ENCODE measurements at regions not wholly inside any gene's neighbourhood (a gene's known extent, or its start where the extent isn't known, plus 50 kb on each side); places are given as distances from the start of the nearest gene placed in this dataset.

DNA sequence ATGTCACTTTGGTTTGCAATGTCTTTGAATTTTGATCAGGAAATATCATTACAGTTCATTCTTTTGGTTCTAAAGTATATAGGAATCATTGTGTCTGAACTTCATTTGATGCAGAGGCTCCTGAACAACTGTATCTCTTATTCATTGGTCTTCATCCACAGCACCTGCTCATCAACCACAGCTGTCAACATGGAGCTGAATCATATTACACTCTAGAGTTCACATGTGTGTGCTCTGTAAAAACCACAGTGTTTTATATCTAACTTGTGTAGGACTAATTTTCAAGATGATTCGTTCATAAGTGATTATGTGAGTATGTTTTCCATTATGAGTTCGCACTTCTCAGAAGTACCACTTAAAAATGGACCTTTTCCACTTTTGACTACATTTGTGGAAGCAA, 643.3 kb upstream of the FAM241A start:
- H3K9ac ChIP-seq (ENCODE audit: low read length): no peak overlapping the region
- H3K27me3 ChIP-seq (ENCODE audit: control insufficient read depth in 1 of 2, insufficient read depth in 2 of 2, low read length in 2 of 2): no peaks in the 10 kb centered on the region
- no peaks in the 10 kb centered on the region for H3K36me3 ChIP-seq (ENCODE audit: insufficient read depth, low read length)
- H3K9me3 ChIP-seq (ENCODE audit: low read length): no peaks in the 10 kb centered on the region
- no peaks in the 10 kb centered on the region for H3K4me1 ChIP-seq (ENCODE audit: insufficient read depth, low read length)
- no peak overlapping the region for H3K4me3 ChIP-seq (ENCODE audit: low read depth in 1 of 2, low read length in 2 of 2)
- no peak overlapping the region for H3K27ac ChIP-seq (ENCODE audit: low read depth, low read length)

DNA sequence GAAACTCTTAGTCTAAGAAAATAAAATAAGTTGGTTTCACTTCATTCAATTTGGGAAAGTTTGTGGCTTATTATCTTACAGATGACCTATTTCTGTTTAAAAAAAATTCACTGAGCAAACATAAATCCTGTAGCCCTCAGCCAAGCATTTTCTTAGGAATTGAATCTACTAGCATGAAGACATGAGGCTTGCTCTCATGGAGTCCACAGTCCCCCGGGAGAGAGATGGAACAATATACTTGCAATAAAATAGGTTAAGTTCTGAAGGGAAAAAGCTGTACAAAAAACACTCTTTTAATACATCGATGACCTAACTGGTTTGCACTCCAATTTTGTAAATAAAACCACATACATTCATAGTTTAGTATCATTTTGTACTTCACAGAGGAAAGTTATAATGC, 642.6 kb upstream of the FAM241A start:
- H3K36me3 ChIP-seq (ENCODE audit: insufficient read depth, low read length): no peaks in the 10 kb centered on the region
- no peaks in the 10 kb centered on the region for H3K9me3 ChIP-seq (ENCODE audit: low read length)
- H3K4me3 ChIP-seq (ENCODE audit: low read depth in 1 of 2, low read length in 2 of 2): no peak overlapping the region
- H3K27me3 ChIP-seq (ENCODE audit: control insufficient read depth in 1 of 2, insufficient read depth in 2 of 2, low read length in 2 of 2): no peaks in the 10 kb centered on the region
- H3K9ac ChIP-seq (ENCODE audit: low read length): no peak overlapping the region
- no peaks in the 10 kb centered on the region for H3K4me1 ChIP-seq (ENCODE audit: insufficient read depth, low read length)
- H3K27ac ChIP-seq (ENCODE audit: low read depth, low read length): no peak overlapping the region

DNA sequence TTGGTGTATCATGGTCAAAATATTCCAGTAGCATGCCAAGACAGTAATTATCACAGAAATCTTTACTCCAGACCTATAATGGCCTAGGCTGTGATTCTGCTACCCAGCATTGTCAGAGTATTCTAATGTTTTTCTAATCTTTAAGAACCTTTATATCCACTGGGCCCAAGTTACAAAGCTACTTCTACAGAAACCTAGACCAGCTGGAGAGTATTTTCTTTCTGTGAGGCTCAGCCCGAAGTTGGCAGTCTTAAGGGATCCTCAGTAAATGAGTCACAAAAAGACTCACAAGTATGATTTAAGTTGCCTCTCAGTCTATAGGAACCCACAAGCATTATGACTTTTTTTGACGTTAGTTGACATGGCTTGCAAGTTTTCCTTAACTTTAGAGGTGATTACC, 638.5 kb upstream of the FAM241A start:
- Histone ChIP-seq H3K27me3 (ENCODE audit: control insufficient read depth in 1 of 2, insufficient read depth in 2 of 2, low read length in 2 of 2) (no peaks in the 10 kb centered on the region), H3K36me3 (ENCODE audit: insufficient read depth, low read length) (no peaks in the 10 kb centered on the region), H3K9ac (ENCODE audit: low read length) (no peak overlapping the region), H3K27ac (ENCODE audit: low read depth, low read length) (no peak overlapping the region), H3K4me1 (ENCODE audit: insufficient read depth, low read length) (no peaks in the 10 kb centered on the region), H3K9me3 (ENCODE audit: low read length) (no peaks in the 10 kb centered on the region), H3K4me3 (ENCODE audit: low read depth in 1 of 2, low read length in 2 of 2) (no peak overlapping the region)

DNA sequence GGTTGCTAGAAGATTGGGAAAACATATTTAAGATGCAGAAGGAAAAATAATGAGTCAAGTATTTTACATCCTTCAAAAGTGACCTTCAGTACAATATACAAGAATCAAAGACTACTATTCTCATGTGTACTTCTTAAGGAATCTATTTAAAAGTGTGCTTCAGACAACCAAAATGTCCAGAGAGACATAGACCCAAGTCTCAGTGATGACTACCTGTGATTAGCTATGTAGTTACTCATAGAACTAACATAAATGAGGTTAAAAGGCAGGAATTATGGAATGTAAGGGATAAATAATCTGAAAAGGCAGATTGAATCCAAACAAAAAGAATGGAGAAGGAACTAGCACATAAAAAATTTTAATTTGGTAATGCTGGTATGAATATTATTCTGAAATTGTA, 634.7 kb upstream of the FAM241A start:
- Histone ChIP-seq H3K9ac (ENCODE audit: low read length) (no peak overlapping the region), H3K4me1 (ENCODE audit: insufficient read depth, low read length) (no peaks in the 10 kb centered on the region), H3K36me3 (ENCODE audit: insufficient read depth, low read length) (no peaks in the 10 kb centered on the region), H3K27me3 (ENCODE audit: control insufficient read depth in 1 of 2, insufficient read depth in 2 of 2, low read length in 2 of 2) (no peaks in the 10 kb centered on the region), H3K9me3 (ENCODE audit: low read length) (no peaks in the 10 kb centered on the region), H3K27ac (ENCODE audit: low read depth, low read length) (no peak overlapping the region), H3K4me3 (ENCODE audit: low read depth in 1 of 2, low read length in 2 of 2) (no peak overlapping the region)

DNA sequence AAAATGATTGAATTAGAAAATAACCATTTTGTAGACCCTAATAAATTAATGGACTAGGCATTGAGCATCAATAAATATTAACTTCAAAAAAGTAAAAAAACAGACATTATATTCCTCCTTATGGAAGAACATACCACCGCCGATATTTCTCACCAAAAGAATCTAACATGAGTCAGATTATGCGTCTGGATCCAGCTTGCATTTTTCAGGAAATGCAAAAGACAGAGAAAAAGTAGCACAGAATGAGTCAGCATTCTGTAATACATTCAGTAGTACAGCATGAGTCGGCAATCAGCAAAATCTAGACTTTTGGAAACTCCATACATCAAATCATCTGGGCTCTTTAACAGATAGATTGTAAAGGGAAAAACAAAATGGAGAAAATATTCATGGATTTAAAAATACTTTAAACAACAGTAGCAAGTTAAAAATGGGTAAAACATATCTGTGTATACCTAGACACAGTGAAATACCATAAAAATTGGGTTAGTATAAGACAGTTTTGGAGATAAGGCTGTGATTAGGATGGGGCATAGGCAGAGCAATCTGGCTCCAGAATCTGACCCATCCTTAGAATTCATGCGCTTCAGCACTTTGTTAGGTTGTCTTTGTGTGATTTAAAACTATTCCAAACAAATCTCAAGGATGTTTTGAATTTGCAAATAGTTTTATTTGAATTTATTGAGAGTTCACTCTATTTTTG, 633.0 kb upstream of the FAM241A start:
- Histone ChIP-seq H3K27me3 (ENCODE audit: control insufficient read depth in 1 of 2, insufficient read depth in 2 of 2, low read length in 2 of 2) (no peaks in the 10 kb centered on the region), H3K27ac (ENCODE audit: low read depth, low read length) (no peak overlapping the region), H3K36me3 (ENCODE audit: insufficient read depth, low read length) (no peaks in the 10 kb centered on the region), H3K4me1 (ENCODE audit: insufficient read depth, low read length) (no peaks in the 10 kb centered on the region), H3K9ac (ENCODE audit: low read length) (no peak overlapping the region), H3K9me3 (ENCODE audit: low read length) (no peaks in the 10 kb centered on the region), H3K4me3 (ENCODE audit: low read depth in 1 of 2, low read length in 2 of 2) (no peak overlapping the region)

DNA sequence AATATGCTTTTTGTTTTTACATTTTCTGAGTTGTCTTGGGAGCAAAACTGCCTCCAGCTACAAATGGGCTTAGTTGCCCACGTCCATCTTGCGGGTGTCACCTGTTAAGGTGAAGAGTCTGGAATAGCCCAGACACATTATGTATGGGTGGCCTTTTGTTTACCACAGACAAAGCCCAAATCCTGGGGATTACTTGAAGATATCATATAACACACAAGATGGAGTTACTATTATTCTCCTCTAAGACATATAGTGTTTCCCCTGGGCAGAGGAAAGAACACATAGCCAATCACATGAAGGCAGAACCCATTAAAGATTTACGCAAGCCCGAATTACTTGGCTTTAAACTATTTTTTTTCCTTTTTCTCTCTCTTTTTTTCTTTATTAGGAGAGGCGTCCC, 625.6 kb upstream of the FAM241A start:
- Histone ChIP-seq H3K9me3 (ENCODE audit: low read length) (no peaks in the 10 kb centered on the region), H3K27me3 (ENCODE audit: control insufficient read depth in 1 of 2, insufficient read depth in 2 of 2, low read length in 2 of 2) (no peaks in the 10 kb centered on the region), H3K36me3 (ENCODE audit: insufficient read depth, low read length) (no peaks in the 10 kb centered on the region), H3K27ac (ENCODE audit: low read depth, low read length) (no peak overlapping the region), H3K4me3 (ENCODE audit: low read depth in 1 of 2, low read length in 2 of 2) (no peak overlapping the region), H3K4me1 (ENCODE audit: insufficient read depth, low read length) (no peaks in the 10 kb centered on the region), H3K9ac (ENCODE audit: low read length) (no peak overlapping the region)

DNA sequence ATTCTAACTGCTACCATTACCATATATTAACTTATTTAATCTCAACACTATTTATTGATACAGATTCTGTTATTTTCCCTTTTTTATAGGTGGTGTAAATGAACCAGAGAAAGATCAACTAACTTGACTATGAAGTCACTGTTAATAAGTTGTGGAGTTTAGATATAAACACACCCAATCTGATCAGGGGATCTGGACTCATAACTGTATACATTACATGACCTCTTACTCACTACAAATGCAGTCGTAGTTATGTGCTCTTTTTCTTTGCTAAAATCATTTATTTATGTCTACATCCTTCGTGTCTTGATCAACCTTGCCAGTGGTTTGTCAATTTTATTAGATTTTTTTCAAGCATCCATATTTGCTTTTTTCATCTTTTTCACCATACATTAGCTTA, 614.8 kb upstream of the FAM241A start:
- Histone ChIP-seq H3K4me3 (ENCODE audit: low read depth in 1 of 2, low read length in 2 of 2) (no peak overlapping the region), H3K27me3 (ENCODE audit: control insufficient read depth in 1 of 2, insufficient read depth in 2 of 2, low read length in 2 of 2) (no peaks in the 10 kb centered on the region), H3K36me3 (ENCODE audit: insufficient read depth, low read length) (no peaks in the 10 kb centered on the region), H3K27ac (ENCODE audit: low read depth, low read length) (no peak overlapping the region), H3K9ac (ENCODE audit: low read length) (no peak overlapping the region), H3K9me3 (ENCODE audit: low read length) (no peaks in the 10 kb centered on the region), H3K4me1 (ENCODE audit: insufficient read depth, low read length) (no peaks in the 10 kb centered on the region)

DNA sequence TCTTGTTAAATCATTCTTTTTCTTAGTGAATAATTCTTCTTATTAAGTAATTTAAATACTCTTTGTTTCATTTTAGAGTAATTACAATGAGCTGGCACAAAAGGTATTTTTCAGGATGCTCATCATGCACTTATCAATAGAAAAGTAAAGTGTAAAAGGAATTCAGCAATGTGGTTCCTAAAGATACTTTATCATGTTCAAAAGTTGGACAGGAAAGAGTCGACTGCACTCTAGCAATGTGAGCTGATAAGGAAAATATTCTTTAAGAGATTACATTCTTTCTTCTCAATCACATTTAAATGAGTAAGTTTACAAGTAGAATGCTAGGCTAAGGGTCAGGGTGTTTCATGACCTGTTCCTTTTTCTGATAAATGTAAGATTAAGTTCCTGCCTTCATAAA, 609.5 kb upstream of the FAM241A start:
- Histone ChIP-seq H3K9ac (ENCODE audit: low read length) (no peak overlapping the region), H3K9me3 (ENCODE audit: low read length) (no peaks in the 10 kb centered on the region), H3K27ac (ENCODE audit: low read depth, low read length) (no peak overlapping the region), H3K4me1 (ENCODE audit: insufficient read depth, low read length) (no peaks in the 10 kb centered on the region), H3K36me3 (ENCODE audit: insufficient read depth, low read length) (no peaks in the 10 kb centered on the region), H3K27me3 (ENCODE audit: control insufficient read depth in 1 of 2, insufficient read depth in 2 of 2, low read length in 2 of 2) (no peaks in the 10 kb centered on the region), H3K4me3 (ENCODE audit: low read depth in 1 of 2, low read length in 2 of 2) (no peak overlapping the region)

DNA sequence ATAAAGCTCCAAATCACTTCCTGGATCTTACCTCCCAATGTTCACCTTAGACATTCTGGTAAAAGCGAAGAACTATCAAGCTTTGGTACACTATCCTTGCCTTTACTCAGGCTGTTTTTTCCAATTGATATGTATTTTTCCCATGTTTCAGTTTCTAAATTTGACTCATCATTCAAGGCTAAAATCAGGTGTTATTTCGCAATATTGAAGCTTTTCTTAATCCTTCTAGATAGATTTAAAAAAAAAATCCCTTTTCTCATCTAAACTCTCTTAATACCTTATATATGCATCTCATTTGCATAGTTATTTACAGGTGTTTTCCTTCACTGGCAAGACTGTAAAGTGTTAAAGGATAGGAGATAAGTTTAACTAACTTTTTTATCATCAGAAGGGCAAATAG, 608.1 kb upstream of the FAM241A start:
- Histone ChIP-seq H3K9me3 (ENCODE audit: low read length) (no peaks in the 10 kb centered on the region), H3K4me1 (ENCODE audit: insufficient read depth, low read length) (no peaks in the 10 kb centered on the region), H3K4me3 (ENCODE audit: low read depth in 1 of 2, low read length in 2 of 2) (no peak overlapping the region), H3K9ac (ENCODE audit: low read length) (no peak overlapping the region), H3K27me3 (ENCODE audit: control insufficient read depth in 1 of 2, insufficient read depth in 2 of 2, low read length in 2 of 2) (no peaks in the 10 kb centered on the region), H3K27ac (ENCODE audit: low read depth, low read length) (no peak overlapping the region), H3K36me3 (ENCODE audit: insufficient read depth, low read length) (no peaks in the 10 kb centered on the region)

DNA sequence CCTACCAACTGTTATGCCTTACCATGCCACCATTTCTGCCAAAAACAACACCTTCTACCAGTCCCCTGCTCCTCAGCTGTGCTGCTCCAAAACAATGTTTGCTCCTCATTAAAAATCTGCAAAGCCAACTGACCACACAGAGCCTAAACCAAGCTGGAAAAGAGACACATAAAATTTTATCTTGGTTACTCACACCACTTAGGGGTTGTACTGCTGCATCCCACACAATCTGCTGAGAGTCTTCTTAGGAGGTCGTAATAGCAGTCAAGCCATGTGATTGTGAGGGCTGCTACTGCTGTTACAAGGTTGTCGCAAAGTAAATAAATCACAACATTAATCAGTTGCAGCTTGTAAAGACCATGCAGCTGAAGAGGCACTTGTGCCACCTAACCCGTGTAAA, 607.4 kb upstream of the FAM241A start:
- Histone ChIP-seq H3K9me3 (ENCODE audit: low read length) (no peaks in the 10 kb centered on the region), H3K4me1 (ENCODE audit: insufficient read depth, low read length) (no peaks in the 10 kb centered on the region), H3K4me3 (ENCODE audit: low read depth in 1 of 2, low read length in 2 of 2) (no peak overlapping the region), H3K36me3 (ENCODE audit: insufficient read depth, low read length) (no peaks in the 10 kb centered on the region), H3K27me3 (ENCODE audit: control insufficient read depth in 1 of 2, insufficient read depth in 2 of 2, low read length in 2 of 2) (no peaks in the 10 kb centered on the region), H3K9ac (ENCODE audit: low read length) (no peak overlapping the region), H3K27ac (ENCODE audit: low read depth, low read length) (no peak overlapping the region)

DNA sequence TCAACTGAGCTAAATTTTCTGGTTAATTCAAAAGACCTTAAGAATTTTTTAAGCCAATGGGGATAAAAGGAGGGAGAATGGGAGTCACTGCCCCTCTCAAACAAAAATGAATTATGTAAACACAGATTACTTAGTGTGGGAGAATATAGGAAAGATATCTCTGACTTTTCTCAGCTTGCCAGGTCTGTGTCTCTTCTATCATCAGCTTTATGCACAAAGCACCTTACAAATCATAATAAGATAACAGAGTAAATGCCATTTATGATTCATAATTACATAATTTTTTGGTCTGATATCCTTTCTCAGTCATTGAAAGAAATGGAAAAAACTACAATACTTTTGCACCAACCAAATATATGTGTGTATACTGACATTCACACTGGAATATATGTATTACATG, 604.6 kb upstream of the FAM241A start:
- Histone ChIP-seq H3K27me3 (ENCODE audit: control insufficient read depth in 1 of 2, insufficient read depth in 2 of 2, low read length in 2 of 2) (no peaks in the 10 kb centered on the region), H3K36me3 (ENCODE audit: insufficient read depth, low read length) (no peaks in the 10 kb centered on the region), H3K4me1 (ENCODE audit: insufficient read depth, low read length) (no peaks in the 10 kb centered on the region), H3K9me3 (ENCODE audit: low read length) (no peaks in the 10 kb centered on the region), H3K27ac (ENCODE audit: low read depth, low read length) (no peak overlapping the region), H3K4me3 (ENCODE audit: low read depth in 1 of 2, low read length in 2 of 2) (no peak overlapping the region), H3K9ac (ENCODE audit: low read length) (no peak overlapping the region)

DNA sequence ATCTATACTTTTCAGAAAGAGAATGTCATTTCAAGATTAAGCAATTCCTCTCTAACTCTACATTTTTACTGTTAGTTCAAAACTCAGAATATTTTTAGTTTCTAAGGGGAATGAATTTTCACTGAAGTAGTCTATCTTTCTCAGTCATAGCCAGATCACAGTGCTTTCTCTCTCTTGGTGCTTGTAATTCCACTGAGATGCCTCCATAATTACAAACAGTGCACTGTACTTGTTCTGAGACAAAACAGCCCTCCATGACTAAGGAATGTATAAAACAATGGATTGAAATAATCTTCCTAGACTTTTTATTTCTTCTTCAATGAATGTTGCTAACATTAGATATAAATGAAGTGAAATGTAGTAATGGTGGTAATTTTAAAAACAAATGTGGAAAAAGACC, 603.2 kb upstream of the FAM241A start:
- H3K9ac ChIP-seq (ENCODE audit: low read length): no peak overlapping the region
- H3K4me1 ChIP-seq (ENCODE audit: insufficient read depth, low read length): no peaks in the 10 kb centered on the region
- no peaks in the 10 kb centered on the region for H3K36me3 ChIP-seq (ENCODE audit: insufficient read depth, low read length)
- no peaks in the 10 kb centered on the region for H3K9me3 ChIP-seq (ENCODE audit: low read length)
- H3K27ac ChIP-seq (ENCODE audit: low read depth, low read length): no peak overlapping the region
- no peaks in the 10 kb centered on the region for H3K27me3 ChIP-seq (ENCODE audit: control insufficient read depth in 1 of 2, insufficient read depth in 2 of 2, low read length in 2 of 2)
- H3K4me3 ChIP-seq (ENCODE audit: low read depth in 1 of 2, low read length in 2 of 2): no peak overlapping the region

Measured in muscle layer of colon (tissue), 2 donors.